B cell (primary cell): ENCODE measurements at regions not wholly inside any gene's neighbourhood (a gene's known extent, or its start where the extent isn't known, plus 50 kb on each side); places are given as distances from the start of the nearest gene placed in this dataset.

Source experiments
- ATAC-seq: fragments of 200-7000 bp; cut with Tn5 transposase; one replicate; pipeline ENCODE4 v1.10.0; 2021; ENCODE audit warnings: low read depth, mild to moderate bottlenecking, moderate number of reproducible peaks, moderate library complexity
- CTCF ChIA-PET: fragments of 350-600 bp; sonication (Branson Sonifier 250); formaldehyde crosslinking; loops from one replicate; lab custom pipeline; 2021; ENCODE audit warnings: antibody characterized with exemption, inconsistent platforms; lab: Charles Lee
- POLR2A ChIA-PET: fragments of 350-600 bp; sonication (Branson Sonifier 250); formaldehyde crosslinking; loops from one replicate; lab custom pipeline; 2021; ENCODE audit warnings: antibody characterized with exemption; lab: Charles Lee
- DNase-seq: peaks from one replicate; pipeline ENCODE4 v3.0.0; 2013
- H2AFZ ChIP-seq: 2 replicates; pipeline ENCODE4 v1.6.1; 2012; ENCODE audit warnings: mild to moderate bottlenecking, low read depth, low read length; ENCODE audit not compliant: insufficient read depth, poor library complexity, severe bottlenecking
- H3K27ac ChIP-seq, 2 donors: 1 replicate in 1 of 2; 2 replicates in 1 of 2; pipeline ENCODE4 v1.5.1; 2012 to 2013; ENCODE audit warnings: low read length in 2 of 2, mild to moderate bottlenecking in 2 of 2, moderate library complexity in 1 of 2
- H3K27me3 ChIP-seq, 4 experiments: fragments of 200-600 bp in 1 of 4; sonication (generic) in 1 of 4; replicated peaks in 1 of 4; 1 replicate in 2 of 4; 2 replicates in 2 of 4; pipeline versions ENCODE4 v1.6.1 to v1.7.0; 2013 to 2016; ENCODE audit warnings: low read length in 3 of 4, mild to moderate bottlenecking in 2 of 4, mixed read lengths in 1 of 4, moderate library complexity in 1 of 4; ENCODE audit not compliant: insufficient read depth in 4 of 4, control insufficient read depth in 3 of 4; ENCODE audit errors: control extremely low read depth in 1 of 4
- H3K36me3 ChIP-seq, 2 experiments: replicated peaks in 1 of 2; 1 replicate in 1 of 2; 2 replicates in 1 of 2; pipeline versions ENCODE4 v1.6.1 to v1.7.1; 2013; ENCODE audit warnings: low read length in 1 of 2; ENCODE audit not compliant: insufficient read depth in 2 of 2, control insufficient read depth in 1 of 2; ENCODE audit errors: control extremely low read depth in 1 of 2, extremely low read depth in 1 of 2
- H3K4me1 ChIP-seq, 2 donors: fragments of 200-600 bp in 1 of 2; sonication (generic) in 1 of 2; 1 replicate in 1 of 2; 2 replicates in 1 of 2; pipeline versions ENCODE4 v1.5.1 to v1.6.1; 2013 to 2017; ENCODE audit warnings: low read length in 2 of 2; ENCODE audit not compliant: control insufficient read depth in 2 of 2, insufficient read depth in 2 of 2
- H3K4me2 ChIP-seq: replicated peaks from 2 replicates; pipeline ENCODE3; 2012; ENCODE audit warnings: mild to moderate bottlenecking, low read depth, low read length; ENCODE audit not compliant: poor library complexity, severe bottlenecking
- H3K4me3 ChIP-seq, 5 experiments: fragments of 200-600 bp in 1 of 5; sonication (generic) in 1 of 5; 1 replicate in 3 of 5; 2 replicates in 2 of 5; pipeline versions ENCODE4 v1.5.1 to v1.7.0; 2011 to 2016; ENCODE audit warnings: low read length in 4 of 5, mild to moderate bottlenecking in 4 of 5, low read depth in 2 of 5, control low read depth in 1 of 5, moderate library complexity in 1 of 5; ENCODE audit not compliant: insufficient read depth in 1 of 5; ENCODE audit errors: control extremely low read depth in 1 of 5, extremely low read depth in 1 of 5
- H3K79me2 ChIP-seq: fragments of 200-600 bp; sonication (generic); one replicate; pipeline ENCODE4 v1.6.0; 2016; ENCODE audit warnings: low read length; ENCODE audit not compliant: control insufficient read depth, insufficient read depth
- H3K9ac ChIP-seq: fragments of 200-600 bp; sonication (generic); 2 replicates; pipeline ENCODE4 v1.6.1; 2017; ENCODE audit warnings: mild to moderate bottlenecking, low read length, moderate library complexity
- H3K9me3 ChIP-seq, 3 donors: one replicate each; pipeline versions ENCODE4 v1.6.1 to v1.7.1; 2013; ENCODE audit warnings: low read length in 2 of 3; ENCODE audit not compliant: control insufficient read depth in 2 of 3, insufficient read depth in 1 of 3; ENCODE audit errors: control extremely low read depth in 1 of 3
- H4K20me1 ChIP-seq: 2 replicates; pipeline ENCODE4 v1.6.0; 2012; ENCODE audit warnings: mild to moderate bottlenecking, low read length; ENCODE audit not compliant: insufficient read depth, control insufficient read depth, poor library complexity, severe bottlenecking
- H3K27ac Mint-ChIP-seq: one replicate; pipeline ENCODE4 v1.8.0; 2021; ENCODE audit warnings: mixed read lengths
- H3K27me3 Mint-ChIP-seq: one replicate; pipeline ENCODE4 v1.8.0; 2021; ENCODE audit warnings: mixed read lengths
- H3K4me1 Mint-ChIP-seq: one replicate; pipeline ENCODE4 v1.8.0; 2021; ENCODE audit warnings: mixed read lengths
- H3K4me3 Mint-ChIP-seq: one replicate; pipeline ENCODE4 v1.8.0; 2021; ENCODE audit warnings: mixed read lengths
- H3K9me3 Mint-ChIP-seq: one replicate; pipeline ENCODE4 v1.8.0; 2022; ENCODE audit warnings: mixed read lengths; ENCODE audit not compliant: insufficient read depth
- CTCF ChIP-seq: fragments of 200-600 bp; IDR thresholded peaks from one replicate; pipeline ENCODE4 v1.8.0; 2022; ENCODE audit warnings: antibody characterized with exemption, mild to moderate bottlenecking
- EZH2 ChIP-seq: IDR thresholded peaks from 2 replicates; pipeline ENCODE4 v1.6.1; 2012; ENCODE audit warnings: borderline replicate concordance, low read depth, mild to moderate bottlenecking, moderate library complexity, low read length; ENCODE audit not compliant: insufficient read depth, poor library complexity, severe bottlenecking
- WGBS: methylation state at CpG from one replicate; pipeline ENCODE4 v1.1.5; 2013; ENCODE audit warnings: missing lambda C conversion rate; ENCODE audit not compliant: insufficient coverage; 5-methylcytosine and 5-hydroxymethylcytosine counted together
- intact Hi-C: fragments of 100-400 bp; cut with micrococcal nuclease; formaldehyde crosslinking; loops from one replicate; pipeline ENCODE4 v1.10.0; 2022

DNA sequence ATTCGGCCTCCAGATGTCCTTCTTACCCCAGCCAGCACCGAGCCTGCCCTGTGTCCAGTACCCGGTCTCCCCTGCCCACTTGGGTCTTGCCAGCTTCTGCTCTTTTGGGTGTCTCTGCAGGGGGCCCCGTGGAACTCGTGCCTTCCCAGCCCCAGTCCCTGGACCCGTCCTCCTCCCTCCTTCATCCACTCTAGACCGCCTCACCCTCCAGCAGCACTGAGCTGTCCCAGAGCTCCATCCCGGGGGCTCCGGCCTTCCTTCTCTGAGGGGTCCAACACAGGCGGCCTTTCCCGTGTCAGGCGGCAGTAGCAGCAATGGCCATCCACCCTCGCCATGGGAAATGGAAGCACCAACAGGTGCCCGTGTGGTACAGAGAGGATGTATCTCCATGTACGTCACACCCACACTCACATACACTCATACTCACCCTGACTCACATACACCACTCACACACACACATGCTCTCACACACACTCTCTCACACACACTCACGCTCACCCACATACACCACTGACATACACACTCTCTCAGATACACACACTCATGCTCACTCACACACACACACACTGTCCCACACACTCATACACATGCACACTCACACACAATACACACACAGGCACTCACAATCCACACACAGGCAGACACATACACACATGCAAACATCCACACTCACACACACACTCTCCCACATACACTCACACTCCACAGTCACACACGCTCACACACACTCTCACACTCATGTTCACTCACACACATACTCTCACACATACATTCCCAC, 827.5 kb upstream of the SALL3 start:
- Mint-ChIP-seq H3K4me1 (no peaks in the 10 kb centered on the region), H3K4me3 (no peak overlapping the region), H3K27ac (no peak overlapping the region), H3K27me3 (no peaks in the 10 kb centered on the region), H3K9me3 (peaks cover 5% of the 10 kb centered on the region)
- no peaks in the 10 kb centered on the region for H3K36me3 ChIP-seq
- no peak overlapping the region for H3K9ac ChIP-seq
- no peaks in the 10 kb centered on the region for H3K79me2 ChIP-seq
- no peak for TF ChIP-seq CTCF
- no peak for TF ChIP-seq EZH2
- ChIA-PET CTCF (no interaction called here), POLR2A (no interaction called here)
- WGBS: 96% methylated on average over 17 of the region's 17 CpGs
- H2AFZ ChIP-seq: no peak overlapping the region
- intact Hi-C loops: no loop called here
- no peak overlapping the region for H3K27ac ChIP-seq
- H3K27me3 ChIP-seq: no peaks in the 10 kb centered on the region
- no peaks in the 10 kb centered on the region for H4K20me1 ChIP-seq
- DNase-seq (no peak), ATAC-seq (no peak)
- H3K4me3 ChIP-seq: no peak overlapping the region
- H3K4me1 ChIP-seq: no peaks in the 10 kb centered on the region
- peaks cover 0 to 20% (median 0%) of the 10 kb centered on the region in 3 donors for H3K9me3 ChIP-seq
- H3K4me2 ChIP-seq: no peak overlapping the region

GRCh38 chr18:78153362-78153761, 826.3 kb upstream of the SALL3 start:
- Histone ChIP-seq H3K9me3 (peaks cover 0 to 20% (median 0%) of the 10 kb centered on the region in 3 donors), H3K4me2 (no peak overlapping the region), H3K4me3 (no peak overlapping the region), H3K27me3 (no peaks in the 10 kb centered on the region), H2AFZ (no peak overlapping the region), H3K27ac (no peak overlapping the region), H3K79me2 (no peaks in the 10 kb centered on the region), H3K36me3 (no peaks in the 10 kb centered on the region), H4K20me1 (no peaks in the 10 kb centered on the region), H3K9ac (no peak overlapping the region), H3K4me1 (no peaks in the 10 kb centered on the region)
- H3K27me3 Mint-ChIP-seq: no peaks in the 10 kb centered on the region
- CTCF ChIA-PET: no interaction called here
- DNase-seq (no peak), ATAC-seq (no peak)
- TF ChIP-seq CTCF (no peak), EZH2 (no peak)
- 87% methylated on average over 8 of the region's 16 CpGs for WGBS
- POLR2A ChIA-PET: no interaction called here
- H3K4me3 Mint-ChIP-seq: no peak overlapping the region
- no peaks in the 10 kb centered on the region for H3K4me1 Mint-ChIP-seq
- no peak overlapping the region for H3K27ac Mint-ChIP-seq
- peaks cover 4% of the 10 kb centered on the region for H3K9me3 Mint-ChIP-seq
- intact Hi-C loops: no loop called here
